HG03571 (cell line): ENCODE measurements at regions not wholly inside any gene's neighbourhood (a gene's known extent, or its start where the extent isn't known, plus 50 kb on each side); places are given as distances from the start of the nearest gene placed in this dataset.

ENCODE experiments used
- ATAC-seq: cut with Tn5 transposase; IDR thresholded peaks from one replicate; pipeline ENCODE4 v1.9.1; 2021; ENCODE audit not compliant: unreplicated experiment

DNA sequence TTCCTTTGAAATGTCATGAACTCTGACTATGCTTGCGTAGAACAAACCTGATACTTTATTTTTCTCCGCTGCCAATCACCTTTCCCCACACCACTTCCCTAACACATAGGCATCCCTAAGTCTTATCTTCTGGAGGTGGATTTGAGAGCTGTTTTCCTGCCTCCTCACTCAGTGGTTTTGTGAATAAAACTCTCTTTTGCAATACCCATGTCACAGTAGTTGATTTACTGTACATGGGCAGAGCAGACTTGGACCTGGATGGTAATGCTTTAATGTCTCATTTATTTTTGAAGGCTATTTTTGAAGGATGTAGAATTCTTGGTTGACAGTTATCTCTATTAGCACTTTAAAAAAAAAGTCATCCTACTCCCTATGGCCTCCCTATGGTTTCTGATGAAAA, 881.8 kb downstream of the SLITRK5 start:
- no peak for ATAC-seq

- no peak for ATAC-seq
Measured at GRCh38 chr13:88565566-88565965, 894.4 kb downstream of the SLITRK5 start.

DNA sequence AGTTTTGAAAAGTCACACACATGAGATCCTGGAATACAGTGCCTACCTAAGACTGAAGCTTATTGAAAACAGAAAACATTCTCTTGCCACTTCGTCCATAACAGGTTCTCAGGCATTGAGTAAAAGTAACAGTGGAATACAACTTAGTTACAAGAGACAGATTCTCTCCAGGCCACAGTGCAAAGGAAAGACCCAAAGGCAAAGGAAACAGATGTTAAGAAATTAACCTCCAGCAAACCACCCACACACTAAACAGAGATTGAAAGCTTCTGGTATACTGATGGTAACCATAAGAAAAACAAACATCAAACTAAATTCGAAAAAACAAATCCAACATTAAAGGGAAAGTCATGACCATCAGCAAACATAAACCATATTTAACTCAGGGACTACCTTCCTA, 914.7 kb downstream of the SLITRK5 start:
- ATAC-seq, result no peak

GRCh38 chr13:88586263-88586662, 915.1 kb downstream of the SLITRK5 start:
- ATAC-seq, result no peak

GRCh38 chr13:88590574-88590973, 919.4 kb downstream of the SLITRK5 start:
- ATAC-seq, result no peak

- ATAC-seq, result no peak
Measured at GRCh38 chr13:88592105-88592504, 920.9 kb downstream of the SLITRK5 start.

GRCh38 chr13:88601949-88602348, 930.8 kb downstream of the SLITRK5 start:
- ATAC-seq, result no peak

DNA sequence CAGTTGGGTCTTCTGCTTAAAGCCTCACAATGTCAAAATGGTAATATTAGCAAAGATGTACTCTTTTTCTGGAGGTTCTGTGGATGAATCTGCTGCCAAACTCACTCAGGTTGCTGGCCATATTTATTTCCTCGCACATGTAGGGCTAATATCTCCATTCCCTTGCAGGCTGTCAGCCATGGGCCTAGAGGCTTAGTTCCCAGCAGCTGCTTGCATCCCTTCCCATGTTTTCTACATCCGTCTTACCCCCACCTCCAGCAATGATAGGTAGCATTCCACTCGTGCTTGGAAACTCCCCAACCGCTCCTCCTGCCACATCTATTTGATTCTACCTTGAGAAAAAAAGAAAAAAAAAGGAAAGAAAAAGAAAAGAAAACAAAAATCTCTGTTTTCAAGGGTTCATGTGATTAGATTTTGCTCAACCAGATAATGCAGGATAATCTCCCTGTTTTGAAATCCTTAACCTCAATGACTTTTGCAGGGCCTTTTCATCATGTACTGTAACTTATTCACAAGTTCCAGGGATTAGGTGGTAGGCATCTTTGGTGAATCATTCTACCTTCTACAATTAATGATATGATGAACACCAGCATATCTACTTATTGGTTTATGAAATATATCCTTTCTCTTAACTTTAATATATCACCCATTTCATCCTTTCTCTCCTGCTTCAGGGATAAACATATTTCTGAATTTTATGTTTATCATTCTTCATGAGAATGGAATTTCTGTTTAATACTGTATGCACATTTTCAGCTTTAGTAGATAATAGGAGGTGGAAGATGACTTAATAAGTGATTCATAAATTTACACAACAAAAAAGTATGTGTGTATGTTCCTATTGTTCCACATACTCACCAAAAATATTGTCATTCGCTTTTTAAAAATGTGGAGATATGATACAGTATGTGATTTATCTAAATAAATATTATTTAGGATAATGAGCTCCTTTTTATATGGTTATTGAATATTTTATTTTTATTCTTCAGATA, 931.9 kb downstream of the SLITRK5 start:
- ATAC-seq, result no peak

DNA sequence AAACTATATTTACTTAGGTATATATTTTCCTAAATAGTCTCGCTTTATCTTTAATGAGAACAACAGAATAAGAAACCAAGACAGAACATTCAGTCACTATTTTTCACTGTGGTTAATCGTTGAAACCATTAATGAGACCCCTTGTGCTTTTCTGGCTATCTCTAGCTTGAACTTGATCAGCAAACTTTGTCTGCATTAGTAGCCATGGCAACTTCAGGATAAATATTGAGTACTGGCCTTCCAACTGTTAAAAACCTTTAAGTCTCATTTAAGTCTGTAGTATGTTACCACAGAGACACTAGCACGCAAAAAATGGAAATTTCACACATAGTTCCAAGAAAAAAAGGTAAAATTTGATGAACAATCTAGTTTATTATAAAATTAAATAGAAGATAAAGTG, 946.0 kb downstream of the SLITRK5 start:
- ATAC-seq, result no peak

DNA sequence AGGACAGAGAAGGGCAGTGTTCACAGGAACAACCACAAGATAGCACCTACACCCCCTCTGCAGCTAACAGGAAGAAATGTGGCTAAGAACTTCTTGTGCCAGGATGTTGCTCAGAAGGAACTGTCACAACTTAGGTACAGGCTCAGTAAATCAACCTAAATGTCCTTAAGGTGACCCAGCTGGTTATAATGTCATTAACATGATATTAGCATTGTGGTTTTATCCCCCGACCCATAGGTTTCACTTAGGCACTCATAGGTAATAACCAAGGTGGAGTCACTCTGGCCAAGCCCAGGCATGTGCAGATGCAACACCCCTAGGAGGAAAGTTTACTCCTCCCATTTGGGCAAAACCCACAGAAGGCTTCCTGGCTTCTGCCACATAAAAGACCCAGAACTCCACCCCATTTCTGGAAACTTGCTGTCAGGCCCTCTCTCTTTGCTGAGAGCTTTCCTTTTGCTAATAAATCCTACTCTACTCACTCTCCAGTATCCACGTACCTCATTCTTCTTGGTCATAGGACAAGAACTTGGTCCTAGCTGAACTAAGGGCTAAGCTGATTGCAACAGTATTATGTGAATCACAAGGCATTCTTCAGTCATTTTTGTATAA, 951.3 kb downstream of the SLITRK5 start:
- no peak for ATAC-seq

GRCh38 chr13:88623150-88623549, 952.0 kb downstream of the SLITRK5 start:
- ATAC-seq, result no peak

GRCh38 chr13:88627071-88627470, 955.9 kb downstream of the SLITRK5 start:
- ATAC-seq, result no peak

- ATAC-seq, result no peak
Measured at GRCh38 chr13:88628882-88629281, 957.7 kb downstream of the SLITRK5 start.

- ATAC-seq, result no peak
Measured at GRCh38 chr13:88637935-88638334, 966.8 kb downstream of the SLITRK5 start.

DNA sequence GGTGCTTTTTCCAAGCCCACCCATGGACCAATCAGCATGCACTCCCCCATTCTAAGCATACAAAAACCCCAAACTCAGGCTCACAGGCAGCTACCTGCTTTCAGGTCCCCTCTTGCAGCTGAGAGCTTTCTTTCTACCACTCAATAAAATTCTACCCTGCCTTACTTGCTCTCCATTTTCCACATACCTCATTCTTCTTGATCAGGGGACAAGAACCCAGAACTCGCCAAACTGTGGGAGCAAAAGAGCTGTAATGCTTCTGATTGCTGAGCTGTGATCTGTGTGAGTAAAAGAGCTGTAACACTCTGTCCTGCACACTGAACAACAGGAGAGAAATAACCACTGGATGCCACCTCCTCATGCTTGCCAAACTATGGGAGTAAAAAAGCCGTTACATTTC, 972.1 kb downstream of the SLITRK5 start:
- ATAC-seq, result no peak

GRCh38 chr13:88648598-88649373, 977.6 kb downstream of the SLITRK5 start:
- no peak for ATAC-seq

- ATAC-seq, result no peak
Measured at GRCh38 chr13:88649855-88650254, 978.7 kb downstream of the SLITRK5 start.

- no peak for ATAC-seq
Measured at GRCh38 chr13:88651531-88651930, 980.4 kb downstream of the SLITRK5 start.

GRCh38 chr13:88656751-88657150, 985.6 kb downstream of the SLITRK5 start:
- no peak for ATAC-seq

GRCh38 chr13:88670509-88670908, 999.3 kb downstream of the SLITRK5 start:
- no peak for ATAC-seq

- no peak for ATAC-seq
Measured at GRCh38 chr13:88674841-88675240, 1003.7 kb downstream of the SLITRK5 start.
